GM19372 (cell line): ENCODE measurements at regions not wholly inside any gene's neighbourhood (a gene's known extent, or its start where the extent isn't known, plus 50 kb on each side); places are given as distances from the start of the nearest gene placed in this dataset.

ENCODE experiments used
- ATAC-seq: cut with Tn5 transposase; IDR thresholded peaks from one replicate; pipeline ENCODE4 v1.9.1; 2021; ENCODE audit warnings: mild to moderate bottlenecking, low read depth, moderate library complexity; ENCODE audit not compliant: unreplicated experiment

GRCh38 chr2:9089831-9090230 is 86.3 kb upstream of the MBOAT2 start:
- ATAC-seq, result no peak

- no peak for ATAC-seq
Observed at GRCh38 chr2:9087121-9087681, 83.7 kb upstream of the MBOAT2 start.

GRCh38 chr2:9086465-9086864 is 83.0 kb upstream of the MBOAT2 start:
- no peak for ATAC-seq

GRCh38 chr2:9085353-9085752 is 81.9 kb upstream of the MBOAT2 start:
- ATAC-seq, result no peak

GRCh38 chr2:9083287-9083686 is 79.8 kb upstream of the MBOAT2 start:
- ATAC-seq, result no peak

GRCh38 chr2:9082158-9082557 is 78.7 kb upstream of the MBOAT2 start:
- ATAC-seq, result no peak

GRCh38 chr2:9081750-9082149 is 78.3 kb upstream of the MBOAT2 start:
- no peak for ATAC-seq

- no peak for ATAC-seq
Observed at GRCh38 chr2:9078405-9078804, 74.9 kb upstream of the MBOAT2 start.

GRCh38 chr2:9077691-9078090 is 74.2 kb upstream of the MBOAT2 start:
- no peak for ATAC-seq

- ATAC-seq, result no peak
Observed at GRCh38 chr2:9076755-9077154, 73.3 kb upstream of the MBOAT2 start.

- ATAC-seq, result no peak
Observed at GRCh38 chr2:9076210-9076609, 72.7 kb upstream of the MBOAT2 start.

- ATAC-seq, result no peak
Observed at GRCh38 chr2:9074930-9075329, 71.4 kb upstream of the MBOAT2 start.

GRCh38 chr2:9071584-9072124 is 68.2 kb upstream of the MBOAT2 start:
- ATAC-seq, result no peak

- ATAC-seq, result no peak
Observed at GRCh38 chr2:9071032-9071431, 67.5 kb upstream of the MBOAT2 start.

- ATAC-seq, result no peak
Observed at GRCh38 chr2:9069543-9069942, 66.1 kb upstream of the MBOAT2 start.

- no peak for ATAC-seq
Observed at GRCh38 chr2:9065901-9066300, 62.4 kb upstream of the MBOAT2 start.

- ATAC-seq, result no peak
Observed at GRCh38 chr2:9063023-9063606, 59.6 kb upstream of the MBOAT2 start.

GRCh38 chr2:9060819-9061218 is 57.3 kb upstream of the MBOAT2 start:
- no peak for ATAC-seq

GRCh38 chr2:9057939-9058761 is 54.7 kb upstream of the MBOAT2 start:
- no peak for ATAC-seq

- no peak for ATAC-seq
Observed at GRCh38 chr2:9055471-9055870, 52.0 kb upstream of the MBOAT2 start.

- no peak for ATAC-seq
Observed at GRCh38 chr2:9053534-9053931, 50.0 kb upstream of the MBOAT2 start.
